ENCODE measurements at regions not wholly inside any gene's neighbourhood (a gene's known extent, or its start where the extent isn't known, plus 50 kb on each side); places are given as distances from the start of the nearest gene placed in this dataset.

DNA sequence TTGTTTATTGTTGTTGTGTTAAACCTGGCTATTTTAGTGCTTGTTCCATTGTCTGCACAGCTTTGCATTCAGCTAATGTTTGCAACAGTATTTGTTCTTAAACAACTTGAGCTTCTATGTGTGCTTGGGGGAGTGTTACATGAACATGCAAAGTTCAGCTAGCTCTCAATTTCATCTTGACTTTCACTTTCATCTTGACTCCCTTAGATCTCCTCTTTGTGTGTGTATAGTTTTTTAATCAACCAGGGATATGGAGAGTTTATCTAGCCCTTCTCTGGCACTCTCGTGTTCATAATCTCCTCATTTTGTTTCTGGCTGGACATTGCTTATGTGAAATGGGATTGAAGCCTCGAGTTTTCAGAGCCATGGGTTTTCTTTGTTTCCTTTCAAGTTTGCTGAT lies 212.4 kb upstream of the ZBTB20 start:
- TF ChIP-seq, protein P1, sequence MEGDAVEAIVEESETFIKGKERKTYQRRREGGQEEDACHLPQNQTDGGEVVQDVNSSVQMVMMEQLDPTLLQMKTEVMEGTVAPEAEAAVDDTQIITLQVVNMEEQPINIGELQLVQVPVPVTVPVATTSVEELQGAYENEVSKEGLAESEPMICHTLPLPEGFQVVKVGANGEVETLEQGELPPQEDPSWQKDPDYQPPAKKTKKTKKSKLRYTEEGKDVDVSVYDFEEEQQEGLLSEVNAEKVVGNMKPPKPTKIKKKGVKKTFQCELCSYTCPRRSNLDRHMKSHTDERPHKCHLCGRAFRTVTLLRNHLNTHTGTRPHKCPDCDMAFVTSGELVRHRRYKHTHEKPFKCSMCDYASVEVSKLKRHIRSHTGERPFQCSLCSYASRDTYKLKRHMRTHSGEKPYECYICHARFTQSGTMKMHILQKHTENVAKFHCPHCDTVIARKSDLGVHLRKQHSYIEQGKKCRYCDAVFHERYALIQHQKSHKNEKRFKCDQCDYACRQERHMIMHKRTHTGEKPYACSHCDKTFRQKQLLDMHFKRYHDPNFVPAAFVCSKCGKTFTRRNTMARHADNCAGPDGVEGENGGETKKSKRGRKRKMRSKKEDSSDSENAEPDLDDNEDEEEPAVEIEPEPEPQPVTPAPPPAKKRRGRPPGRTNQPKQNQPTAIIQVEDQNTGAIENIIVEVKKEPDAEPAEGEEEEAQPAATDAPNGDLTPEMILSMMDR (IDR thresholded peaks at IDR 0.05) = no peak
- TF ChIP-seq POLR2A (IDR thresholded peaks at IDR 0.05) = no peak
